Mesodermal cell (in vitro differentiated cells): ENCODE measurements at regions not wholly inside any gene's neighbourhood (a gene's known extent, or its start where the extent isn't known, plus 50 kb on each side); places are given as distances from the start of the nearest gene placed in this dataset.

Experiments used
- H3K27ac ChIP-seq: 2 replicates; pipeline ENCODE4 v1.7.0; 2013; ENCODE audit warnings: mild to moderate bottlenecking, low read depth, low read length, moderate library complexity; ENCODE audit not compliant: severe bottlenecking
- H3K36me3 ChIP-seq: 2 replicates; pipeline ENCODE4 v1.7.1; 2013; ENCODE audit warnings: mild to moderate bottlenecking, low read length, moderate library complexity; ENCODE audit not compliant: control insufficient read depth, insufficient read depth
- H3K4me1 ChIP-seq: one replicate; pipeline ENCODE4 v1.7.1; 2013; ENCODE audit warnings: mild to moderate bottlenecking, low read length; ENCODE audit not compliant: insufficient read depth, control insufficient read depth, poor library complexity, severe bottlenecking
- H3K4me3 ChIP-seq: 2 replicates; pipeline ENCODE4 v1.7.0; 2013; ENCODE audit warnings: low read length, control low read depth, mild to moderate bottlenecking; ENCODE audit not compliant: insufficient read depth, poor library complexity, severe bottlenecking; ENCODE audit errors: extremely low read depth
- H3K9me3 ChIP-seq: 2 replicates; pipeline ENCODE4 v1.7.1; 2013; ENCODE audit warnings: mild to moderate bottlenecking, low read length, moderate library complexity; ENCODE audit not compliant: control insufficient read depth
- WGBS, 2 experiments: methylation state at CpG; one replicate each; pipeline ENCODE4 v1.1.5; 2013; ENCODE audit warnings: missing lambda C conversion rate in 2 of 2; ENCODE audit not compliant: insufficient coverage in 2 of 2; 5-methylcytosine and 5-hydroxymethylcytosine counted together

DNA sequence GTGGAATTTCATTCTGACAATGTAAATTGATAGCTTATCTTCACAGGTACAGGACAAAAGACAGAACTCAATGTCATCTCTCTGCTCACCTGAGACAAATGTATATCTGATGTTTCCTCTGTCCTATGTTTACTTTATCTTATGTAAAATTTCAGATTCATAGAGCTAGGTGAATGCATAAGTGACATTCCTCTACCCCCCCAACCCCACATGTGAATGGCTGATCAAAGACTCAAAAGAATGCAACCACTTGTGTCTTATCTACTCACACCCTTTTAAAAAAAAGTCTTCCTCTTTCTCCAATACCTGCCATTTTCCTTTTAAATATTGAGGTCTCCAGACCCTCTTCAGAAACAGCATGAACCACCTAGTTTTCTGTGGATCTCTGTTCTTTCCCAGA lies 736.6 kb upstream of the SEL1L start:
- H3K4me3 ChIP-seq: no peak overlapping the region
- no peak overlapping the region for H3K27ac ChIP-seq
- H3K9me3 ChIP-seq: no peaks in the 10 kb centered on the region
- H3K36me3 ChIP-seq: no peaks in the 10 kb centered on the region
- H3K4me1 ChIP-seq: no peaks in the 10 kb centered on the region

DNA sequence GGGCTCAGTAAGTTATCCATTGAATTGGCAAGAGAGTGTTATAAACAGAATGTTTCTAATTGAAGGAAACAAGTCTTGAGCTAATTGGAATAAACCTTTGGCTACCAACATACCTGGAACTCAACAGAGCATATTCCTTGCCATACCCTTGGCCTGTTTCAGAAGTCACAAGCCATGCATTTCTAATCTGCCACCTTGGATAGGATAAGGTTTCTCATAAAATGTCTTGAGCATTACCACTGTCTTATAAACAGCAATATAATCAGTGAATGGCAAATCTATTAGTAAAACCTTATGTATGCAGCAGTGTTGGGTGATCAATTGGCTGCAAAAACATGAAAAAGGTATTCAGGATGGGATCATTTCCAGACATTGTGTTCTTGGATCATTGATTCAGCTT lies 765.2 kb upstream of the SEL1L start:
- H3K9me3 ChIP-seq: no peaks in the 10 kb centered on the region
- no peaks in the 10 kb centered on the region for H3K4me1 ChIP-seq
- no peak overlapping the region for H3K27ac ChIP-seq
- no peaks in the 10 kb centered on the region for H3K36me3 ChIP-seq
- H3K4me3 ChIP-seq: no peak overlapping the region

GRCh38 chr14:82309199-82309598 lies 775.5 kb upstream of the SEL1L start:
- no peaks in the 10 kb centered on the region for H3K4me1 ChIP-seq
- WGBS, 2 experiments: 64 to 100% methylated on average over 1 of the region's 2 CpGs

DNA sequence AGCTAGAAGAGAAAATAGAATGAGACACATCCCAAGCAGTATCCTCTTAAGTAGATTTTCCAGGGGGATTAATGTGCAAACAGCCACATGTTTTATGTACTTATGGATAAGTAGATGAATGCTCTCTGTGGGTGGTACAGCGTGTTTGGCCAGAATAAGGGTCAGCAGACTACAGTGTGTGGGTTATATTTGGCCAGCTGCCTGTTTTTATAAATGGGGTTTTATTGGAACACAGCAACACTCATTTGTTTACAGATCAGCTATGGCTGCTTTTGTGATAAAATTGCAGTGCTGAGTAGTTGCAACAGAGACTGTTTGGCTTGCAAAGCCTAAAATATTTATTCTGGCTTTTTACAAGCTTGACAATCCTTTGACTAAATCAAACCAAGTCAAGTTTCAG lies 780.2 kb upstream of the SEL1L start:
- no peaks in the 10 kb centered on the region for H3K36me3 ChIP-seq
- H3K9me3 ChIP-seq: peaks cover 10% of the 10 kb centered on the region
- no peak overlapping the region for H3K4me3 ChIP-seq
- H3K4me1 ChIP-seq: no peaks in the 10 kb centered on the region
- no peak overlapping the region for H3K27ac ChIP-seq
- 67 to 83% methylated on average over 1 of the region's 1 CpG for WGBS, 2 experiments

More at GRCh38 chr14:82309199-82309598, 775.5 kb upstream of the SEL1L start:
- Histone ChIP-seq H3K27ac (no peak overlapping the region), H3K4me3 (no peak overlapping the region), H3K36me3 (no peaks in the 10 kb centered on the region), H3K9me3 (peaks cover 10% of the 10 kb centered on the region)

DNA sequence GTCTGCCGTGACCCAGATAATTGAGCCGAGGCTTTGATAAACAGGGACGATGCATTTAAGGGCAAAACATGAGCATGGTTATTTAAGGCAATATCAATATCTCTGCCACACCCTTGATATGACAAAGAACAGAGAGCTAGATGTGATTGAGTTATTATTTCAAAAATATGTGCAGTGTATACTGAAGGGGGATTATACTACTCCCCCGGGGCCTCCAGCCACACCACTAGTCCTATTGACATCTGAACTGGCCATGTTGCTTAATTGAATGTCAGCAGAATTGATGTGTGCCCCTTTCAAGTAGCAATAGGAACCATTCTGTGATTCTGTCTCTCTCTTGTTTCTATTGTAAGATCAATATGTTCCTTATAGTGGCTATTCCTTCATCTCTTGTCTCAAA lies 794.8 kb upstream of the SEL1L start:
- Histone ChIP-seq H3K36me3 (no peaks in the 10 kb centered on the region), H3K4me3 (no peak overlapping the region), H3K27ac (no peak overlapping the region), H3K4me1 (no peaks in the 10 kb centered on the region), H3K9me3 (no peaks in the 10 kb centered on the region)
- 100% methylated on average over 1 of the region's 4 CpGs for WGBS, 2 experiments

GRCh38 chr14:82341261-82341810 lies 807.7 kb upstream of the SEL1L start:
- H3K4me3 ChIP-seq: no peak overlapping the region
- no CpG with 5 or more reads among the region's 2 CpGs for WGBS, 2 experiments
- H3K9me3 ChIP-seq: peaks cover 4% of the 10 kb centered on the region

GRCh38 chr14:82342596-82342995 lies 808.9 kb upstream of the SEL1L start:
- Histone ChIP-seq H3K4me3 (no peak overlapping the region), H3K36me3 (no peaks in the 10 kb centered on the region), H3K27ac (no peak overlapping the region), H3K9me3 (peaks cover 4% of the 10 kb centered on the region), H3K4me1 (no peaks in the 10 kb centered on the region)

More at GRCh38 chr14:82341261-82341810, 807.7 kb upstream of the SEL1L start:
- no peaks in the 10 kb centered on the region for H3K36me3 ChIP-seq
- H3K4me1 ChIP-seq: no peaks in the 10 kb centered on the region
- H3K27ac ChIP-seq: no peak overlapping the region

- no peak overlapping the region for H3K27ac ChIP-seq
- H3K4me3 ChIP-seq: no peak overlapping the region
- peaks cover 4% of the 10 kb centered on the region for H3K9me3 ChIP-seq
- H3K4me1 ChIP-seq: no peaks in the 10 kb centered on the region
- no peaks in the 10 kb centered on the region for H3K36me3 ChIP-seq
Measured at GRCh38 chr14:82345184-82345583, 811.5 kb upstream of the SEL1L start.

DNA sequence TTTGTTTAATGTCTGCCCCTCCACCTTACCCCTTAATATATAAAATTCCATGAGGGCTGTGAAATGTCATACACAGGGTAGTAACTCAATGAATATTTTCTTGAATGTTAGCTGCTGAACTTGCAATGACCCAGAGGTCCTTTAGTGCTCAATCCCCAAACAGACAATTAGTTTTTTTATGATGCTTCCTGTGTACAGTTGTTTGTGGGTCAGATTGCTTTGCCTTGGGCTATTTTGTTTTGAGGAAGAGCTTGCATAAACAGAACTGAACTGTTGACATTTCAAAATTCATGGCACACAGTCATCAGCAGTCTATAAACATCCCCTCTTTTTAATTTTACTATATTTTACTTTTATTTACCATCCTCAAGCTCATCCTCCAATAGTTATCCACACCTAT lies 820.5 kb upstream of the SEL1L start:
- no peak overlapping the region for H3K27ac ChIP-seq
- H3K4me1 ChIP-seq: no peaks in the 10 kb centered on the region
- H3K9me3 ChIP-seq: no peaks in the 10 kb centered on the region
- no peaks in the 10 kb centered on the region for H3K36me3 ChIP-seq
- no peak overlapping the region for H3K4me3 ChIP-seq

GRCh38 chr14:82359201-82359600 lies 825.5 kb upstream of the SEL1L start:
- H3K9me3 ChIP-seq: no peaks in the 10 kb centered on the region
- no peak overlapping the region for H3K4me3 ChIP-seq
- H3K27ac ChIP-seq: no peak overlapping the region
- H3K36me3 ChIP-seq: no peaks in the 10 kb centered on the region
- WGBS, 2 experiments: 80 to 81% methylated on average over 3 of the region's 3 CpGs
- H3K4me1 ChIP-seq: no peaks in the 10 kb centered on the region

DNA sequence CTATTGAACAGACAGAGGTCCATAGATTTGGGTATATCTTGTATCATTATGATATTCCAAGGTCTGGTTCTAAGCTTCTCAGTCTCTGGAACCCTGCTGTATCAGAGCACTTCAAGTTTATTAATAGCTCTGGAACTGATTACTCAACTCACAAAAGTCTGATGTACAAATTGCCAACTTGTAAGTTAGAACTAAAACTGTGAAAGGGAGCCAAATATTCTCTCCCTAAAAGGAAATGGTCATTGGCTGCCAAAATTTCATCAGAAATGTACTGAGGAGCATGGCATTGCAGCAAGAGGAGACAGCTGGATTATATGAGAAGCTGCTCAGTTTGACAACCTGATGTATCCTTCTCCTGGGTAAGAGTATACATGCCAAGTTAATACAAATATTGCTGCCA lies 828.8 kb upstream of the SEL1L start:
- no peaks in the 10 kb centered on the region for H3K9me3 ChIP-seq
- no peaks in the 10 kb centered on the region for H3K36me3 ChIP-seq
- H3K27ac ChIP-seq: no peak overlapping the region
- H3K4me3 ChIP-seq: no peak overlapping the region
- H3K4me1 ChIP-seq: no peaks in the 10 kb centered on the region

GRCh38 chr14:82365471-82365870 lies 831.8 kb upstream of the SEL1L start:
- Histone ChIP-seq H3K27ac (no peak overlapping the region), H3K4me1 (no peaks in the 10 kb centered on the region), H3K4me3 (no peak overlapping the region), H3K9me3 (no peaks in the 10 kb centered on the region), H3K36me3 (no peaks in the 10 kb centered on the region)
- 97 to 100% methylated on average over 3 of the region's 4 CpGs for WGBS, 2 experiments
